Left ventricle myocardium inferior (tissue), 1 donor: ENCODE measurements at regions not wholly inside any gene's neighbourhood (a gene's known extent, or its start where the extent isn't known, plus 50 kb on each side); places are given as distances from the start of the nearest gene placed in this dataset.

Experiments used
- DNase-seq: peaks from one replicate; pipeline ENCODE4 v3.0.0-alpha.2; 2020
- H3K27ac ChIP-seq: fragments of 200-600 bp; replicated peaks from 2 replicates; pipeline ENCODE4 v1.8.0; 2021
- H3K27me3 ChIP-seq: fragments of 200-600 bp; 2 replicates; pipeline ENCODE4 v1.8.0; 2021; ENCODE audit warnings: low read depth
- H3K36me3 ChIP-seq: fragments of 200-600 bp; 2 replicates; pipeline ENCODE4 v1.8.0; 2021
- H3K4me1 ChIP-seq: fragments of 200-600 bp; 2 replicates; pipeline ENCODE4 v1.8.0; 2021
- H3K4me3 ChIP-seq: fragments of 200-600 bp; 2 replicates; pipeline ENCODE4 v1.8.0; 2021; ENCODE audit warnings: mild to moderate bottlenecking, moderate library complexity
- H3K9me3 ChIP-seq: fragments of 200-600 bp; replicated peaks from 2 replicates; pipeline ENCODE4 v1.8.0; 2021
- CTCF ChIP-seq: fragments of 200-600 bp; IDR thresholded peaks from 2 replicates; pipeline ENCODE4 v1.8.0; 2021; ENCODE audit warnings: antibody characterized with exemption, mild to moderate bottlenecking, borderline replicate concordance
- intact Hi-C: fragments of 100-400 bp; cut with micrococcal nuclease; formaldehyde crosslinking; loops from one replicate; pipeline ENCODE4 v1.11.0; 2022
- donor health status: DM: no; HTN: yes; CAD: no; lungs with severe emphysema.

- no peak overlapping the region for H3K27ac ChIP-seq
- TF ChIP-seq CTCF, result no peak
- intact Hi-C loops, result no loop called here
Measured at GRCh38 chr1:59028048-59028447, 244.2 kb upstream of the JUN start.

GRCh38 chr1:59029411-59030167 is 245.7 kb upstream of the JUN start:
- Histone ChIP-seq H3K9me3 (no peaks in the 10 kb centered on the region), H3K27ac (no peak overlapping the region), H3K36me3 (no peaks in the 10 kb centered on the region), H3K4me1 (peaks cover 3% of the 10 kb centered on the region), H3K27me3 (no peaks in the 10 kb centered on the region), H3K4me3 (no peak overlapping the region)
- no peak for DNase-seq
- no peak for TF ChIP-seq CTCF
- intact Hi-C loops, result no loop called here

More at GRCh38 chr1:59028048-59028447, 244.2 kb upstream of the JUN start:
- Histone ChIP-seq H3K9me3 (no peaks in the 10 kb centered on the region), H3K4me1 (peaks cover 3% of the 10 kb centered on the region), H3K36me3 (no peaks in the 10 kb centered on the region), H3K4me3 (no peak overlapping the region), H3K27me3 (no peaks in the 10 kb centered on the region)
- no peak for DNase-seq

- no peak overlapping the region for H3K27ac ChIP-seq
- intact Hi-C loops, result no loop called here
- DNase-seq, result no peak
- no peak overlapping the region for H3K4me3 ChIP-seq
- no peaks in the 10 kb centered on the region for H3K4me1 ChIP-seq
- H3K27me3 ChIP-seq, result no peaks in the 10 kb centered on the region
- no peaks in the 10 kb centered on the region for H3K9me3 ChIP-seq
- TF ChIP-seq CTCF, result no peak
- no peaks in the 10 kb centered on the region for H3K36me3 ChIP-seq
Measured at GRCh38 chr1:59032228-59032627, 248.4 kb upstream of the JUN start.

- DNase-seq, result no peak
- no peak overlapping the region for H3K4me3 ChIP-seq
- intact Hi-C loops, result no loop called here
- no peaks in the 10 kb centered on the region for H3K36me3 ChIP-seq
- no peaks in the 10 kb centered on the region for H3K4me1 ChIP-seq
- no peak overlapping the region for H3K27ac ChIP-seq
- TF ChIP-seq CTCF, result no peak
- no peaks in the 10 kb centered on the region for H3K27me3 ChIP-seq
- no peaks in the 10 kb centered on the region for H3K9me3 ChIP-seq
Measured at GRCh38 chr1:59033761-59034160, 249.9 kb upstream of the JUN start.

DNA sequence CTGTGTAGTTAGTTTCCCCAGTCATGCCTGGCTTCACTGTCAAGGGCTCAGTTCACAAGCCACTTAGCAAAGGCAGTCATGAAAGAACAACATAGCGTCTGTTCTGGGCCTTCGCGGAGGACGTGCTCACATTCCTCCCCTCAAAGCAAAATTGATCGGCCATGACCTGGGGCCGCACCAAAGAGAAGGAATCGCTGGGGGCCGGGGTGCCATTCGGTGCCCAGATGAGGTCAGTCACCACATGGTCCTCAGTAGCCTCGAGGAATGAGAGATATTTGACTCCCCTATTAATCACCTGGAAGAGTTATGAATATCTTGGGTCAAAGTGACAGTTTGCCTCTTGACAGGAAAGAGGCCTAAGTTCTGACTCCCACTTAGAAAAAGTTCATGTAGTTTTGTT is 251.1 kb upstream of the JUN start:
- H3K4me1 ChIP-seq, result no peaks in the 10 kb centered on the region
- H3K4me3 ChIP-seq, result no peak overlapping the region
- H3K9me3 ChIP-seq, result no peaks in the 10 kb centered on the region
- no peak overlapping the region for H3K27ac ChIP-seq
- intact Hi-C loops, result no loop called here
- H3K27me3 ChIP-seq, result no peaks in the 10 kb centered on the region
- no peak for DNase-seq
- H3K36me3 ChIP-seq, result no peaks in the 10 kb centered on the region
- no peak for TF ChIP-seq CTCF
